ENCODE measurements at regions not wholly inside any gene's neighbourhood (a gene's known extent, or its start where the extent isn't known, plus 50 kb on each side); places are given as distances from the start of the nearest gene placed in this dataset.

- no peak for DNase-seq
Observed at GRCh38 chr7:50160206-50160605, 67.2 kb upstream of the ZPBP start.

GRCh38 chr7:50159154-50159553, 66.1 kb upstream of the ZPBP start:
- DNase-seq: no peak

GRCh38 chr7:50156706-50157105, 63.7 kb upstream of the ZPBP start:
- no peak for DNase-seq

GRCh38 chr7:50156163-50156562, 63.1 kb upstream of the ZPBP start:
- DNase-seq: no peak

- DNase-seq: no peak
Observed at GRCh38 chr7:50155755-50156154, 62.7 kb upstream of the ZPBP start.

- DNase-seq: no peak
Observed at GRCh38 chr7:50153995-50154394, 60.9 kb upstream of the ZPBP start.

- no peak for DNase-seq
Observed at GRCh38 chr7:50153148-50153547, 60.1 kb upstream of the ZPBP start.

- DNase-seq: no peak
Observed at GRCh38 chr7:50152486-50152885, 59.4 kb upstream of the ZPBP start.

GRCh38 chr7:50151661-50152060, 58.6 kb upstream of the ZPBP start:
- DNase-seq: no peak

- DNase-seq: no peak
Observed at GRCh38 chr7:50151001-50151400, 58.0 kb upstream of the ZPBP start.

GRCh38 chr7:50149369-50149768, 56.3 kb upstream of the ZPBP start:
- no peak for DNase-seq

GRCh38 chr7:50147951-50148808, 55.1 kb upstream of the ZPBP start:
- DNase-seq: no peak

GRCh38 chr7:50146692-50147091, 53.6 kb upstream of the ZPBP start:
- no peak for DNase-seq

GRCh38 chr7:50145801-50146338, 52.8 kb upstream of the ZPBP start:
- DNase-seq: no peak

GRCh38 chr7:50145226-50145625, 52.2 kb upstream of the ZPBP start:
- no peak for DNase-seq

Data from NCI-H187 (cell line).